IPS-NIHi11 (cell line): ENCODE measurements at regions not wholly inside any gene's neighbourhood (a gene's known extent, or its start where the extent isn't known, plus 50 kb on each side); places are given as distances from the start of the nearest gene placed in this dataset.

Experiments
- DNase-seq: peaks from one replicate; pipeline ENCODE4 v3.0.0; 2012; ENCODE audit warnings: mixed read lengths, low spot score

- DNase-seq: no peak
These were observed 252.3 kb downstream of the LY86 start for GRCh38 chr6:6840831-6841291.

- no peak for DNase-seq
These were observed 253.1 kb downstream of the LY86 start for GRCh38 chr6:6841571-6841970.

DNA sequence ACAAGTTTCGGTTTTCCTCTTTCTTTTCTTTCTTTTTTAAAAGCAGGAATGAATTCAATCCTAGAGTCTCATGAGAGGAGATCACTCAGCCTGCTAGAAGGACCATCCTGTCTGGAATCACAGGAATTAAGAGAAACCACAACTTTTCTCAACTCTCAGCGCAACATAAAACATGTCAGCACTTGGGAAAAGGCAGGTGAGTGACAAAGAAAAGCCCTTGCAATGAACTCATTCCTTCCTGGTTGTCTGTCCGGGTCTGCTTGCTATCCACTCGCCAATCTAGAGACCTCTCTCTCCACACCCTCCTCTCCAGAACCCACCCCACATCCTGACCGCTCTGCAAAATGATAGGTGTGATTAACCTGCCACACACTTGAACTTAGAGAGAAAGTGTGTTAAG lies 253.8 kb downstream of the LY86 start:
- no peak for DNase-seq

DNA sequence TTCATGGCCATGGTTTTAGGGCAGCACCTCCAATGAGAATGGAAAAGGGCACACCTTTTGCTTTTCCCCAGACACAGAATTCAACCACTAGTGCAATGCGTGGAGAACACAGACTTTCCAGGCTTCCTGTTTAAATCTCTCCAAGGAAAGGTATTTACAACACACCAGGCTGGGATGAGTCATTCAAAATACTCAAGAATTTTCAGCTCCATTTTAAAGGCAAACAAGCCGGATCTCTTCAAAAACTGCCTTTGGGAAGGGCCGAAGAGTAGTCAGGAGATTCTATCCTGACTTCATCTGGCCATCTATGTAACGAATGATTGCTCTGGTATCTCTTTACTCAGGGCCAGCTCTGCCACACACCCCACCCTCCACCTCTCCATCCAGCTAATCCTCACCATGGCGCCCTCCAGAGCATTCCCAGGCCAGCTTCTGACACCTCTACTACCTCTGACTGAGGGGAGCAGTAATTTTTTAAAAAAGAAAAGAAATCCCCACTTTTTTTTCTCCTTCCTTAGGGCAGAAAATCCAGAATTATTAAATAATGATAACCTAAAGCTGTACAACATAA lies 254.6 kb downstream of the LY86 start:
- no peak for DNase-seq

- no peak for DNase-seq
These were observed 255.3 kb downstream of the LY86 start for GRCh38 chr6:6843777-6844176.

- DNase-seq: no peak
These were observed 256.0 kb downstream of the LY86 start for GRCh38 chr6:6844530-6844929.

DNA sequence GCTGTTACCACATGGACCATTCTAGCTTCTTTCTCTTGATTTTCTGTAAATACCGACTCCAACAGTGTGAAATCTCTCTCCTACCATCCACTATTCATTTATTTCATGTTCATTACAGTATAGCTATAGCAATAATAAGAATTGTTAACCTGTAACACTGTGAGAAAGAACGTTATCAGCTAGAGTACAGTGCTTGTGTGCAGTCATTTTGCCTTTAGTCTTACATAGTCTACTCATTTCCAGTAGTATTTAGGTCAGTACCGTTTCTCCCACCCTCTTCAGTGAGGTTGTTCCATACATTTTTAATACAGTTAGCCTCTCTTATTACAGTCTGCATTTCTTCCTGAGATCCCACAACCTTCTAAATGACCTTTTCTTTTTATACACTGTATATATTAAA lies 257.1 kb downstream of the LY86 start:
- DNase-seq: no peak

- no peak for DNase-seq
These were observed 259.1 kb downstream of the LY86 start for GRCh38 chr6:6847591-6847990.

DNA sequence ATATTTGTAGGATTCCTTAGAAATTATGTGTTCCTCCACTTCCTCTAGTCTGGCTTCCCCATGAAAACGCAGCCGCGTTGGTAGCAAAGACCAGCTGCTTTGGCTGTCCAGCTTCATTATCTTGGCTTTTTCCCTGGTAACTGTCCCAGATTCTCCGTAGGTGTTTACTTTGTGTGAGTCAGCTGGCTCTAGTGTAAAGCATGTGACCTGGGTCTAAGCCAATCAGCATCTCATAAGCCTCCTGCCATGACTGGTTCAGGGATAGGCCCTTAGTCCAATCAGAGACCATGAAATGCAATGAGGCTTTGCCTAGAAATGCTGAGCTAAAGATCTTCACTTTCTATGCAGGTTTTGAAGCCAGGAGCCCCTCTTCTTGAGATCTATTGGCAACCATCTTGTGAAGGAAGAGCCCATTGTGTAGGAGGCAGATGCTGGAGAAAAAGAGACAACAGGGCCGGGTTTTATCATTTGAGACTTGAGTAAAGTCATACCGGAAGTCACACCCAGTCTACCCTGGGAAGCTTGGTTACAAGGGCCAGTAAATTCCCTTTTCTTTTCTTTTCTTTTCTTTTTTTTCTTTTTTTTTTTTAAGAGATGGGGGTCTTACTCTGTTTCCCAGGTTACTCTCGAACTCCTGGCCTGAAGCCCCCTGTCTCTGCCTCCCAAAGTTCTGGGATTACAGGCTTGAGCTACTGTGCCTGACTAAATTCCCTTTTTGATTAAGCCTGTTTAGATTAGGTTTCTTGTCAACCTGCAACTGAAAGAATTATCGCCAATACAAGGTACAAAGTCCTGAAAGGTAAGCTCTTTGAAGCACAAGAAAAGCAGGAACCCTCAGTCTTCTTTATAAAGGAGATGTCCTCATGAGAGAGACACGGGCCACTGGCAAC lies 256.5 kb upstream of the RREB1 start:
- peak; percentile 60 for DNase-seq

GRCh38 chr6:6851949-6852261 lies 255.9 kb upstream of the RREB1 start:
- no peak for DNase-seq

DNA sequence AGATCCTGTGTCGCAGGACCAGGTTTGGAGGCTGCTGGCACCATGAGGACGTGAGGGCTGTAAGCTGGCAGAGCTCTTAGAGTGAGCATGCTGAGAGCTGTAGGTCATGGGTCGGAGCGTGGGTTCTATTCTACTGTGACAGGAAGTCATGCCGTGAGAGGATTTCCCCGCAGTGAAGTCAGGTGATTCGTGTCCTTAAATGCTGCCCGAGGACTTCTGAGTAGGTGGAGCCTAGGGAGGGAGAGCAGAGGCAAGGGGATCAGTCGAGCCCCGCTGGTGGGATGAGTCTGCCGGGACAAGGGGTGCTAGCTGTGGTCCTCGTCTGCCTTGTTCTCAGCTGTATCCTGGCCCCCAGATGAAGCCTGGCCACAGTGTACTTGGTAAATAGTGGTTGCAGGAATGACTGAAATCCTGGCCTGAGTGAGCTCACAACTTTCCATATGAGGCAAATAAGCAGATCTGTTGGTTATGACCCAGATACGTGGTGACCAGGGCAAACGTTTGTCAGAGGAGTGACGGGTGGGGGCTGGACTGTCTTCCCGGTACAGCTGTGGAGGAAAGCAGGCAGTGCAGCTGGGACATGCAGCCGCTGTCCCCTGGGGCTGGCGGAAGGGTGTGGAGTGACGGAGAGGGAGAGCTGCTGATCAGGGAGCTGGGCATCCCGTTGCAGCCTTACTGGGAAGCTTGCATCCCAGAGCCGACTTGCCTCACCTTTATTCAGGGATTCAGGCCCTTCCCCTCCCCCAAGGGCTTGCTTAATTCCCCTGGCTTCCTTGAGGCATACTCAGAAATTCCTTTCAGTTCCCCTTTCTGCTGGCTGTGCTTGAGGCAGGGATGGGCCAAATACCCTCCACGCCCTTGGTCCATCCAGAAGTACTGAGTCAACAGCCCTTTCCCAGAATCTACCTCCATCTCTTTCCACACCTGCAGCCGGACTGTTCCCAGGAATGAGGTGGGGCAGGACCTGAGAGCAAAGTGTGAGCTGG lies 250.9 kb upstream of the RREB1 start:
- peak; percentile 52 for DNase-seq

DNA sequence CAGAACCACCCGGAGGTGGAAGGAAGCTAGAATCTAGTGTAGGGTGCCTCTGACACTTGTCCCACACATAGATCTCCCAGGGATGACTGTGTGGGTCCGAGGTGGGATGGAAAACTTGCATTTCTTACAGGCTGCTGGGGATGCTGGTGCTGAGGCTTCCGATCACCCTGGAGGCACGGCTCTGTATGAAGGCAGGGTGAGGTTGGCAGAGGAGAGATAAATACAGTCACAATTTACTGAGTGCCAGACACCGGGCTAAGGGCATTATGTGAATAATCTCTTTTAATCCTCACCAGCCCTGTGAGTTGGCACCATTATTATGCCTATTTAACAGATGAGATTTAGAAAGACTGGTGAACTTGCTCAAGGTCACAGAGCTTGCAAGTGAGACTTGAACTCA lies 250.2 kb upstream of the RREB1 start:
- DNase-seq: no peak

DNA sequence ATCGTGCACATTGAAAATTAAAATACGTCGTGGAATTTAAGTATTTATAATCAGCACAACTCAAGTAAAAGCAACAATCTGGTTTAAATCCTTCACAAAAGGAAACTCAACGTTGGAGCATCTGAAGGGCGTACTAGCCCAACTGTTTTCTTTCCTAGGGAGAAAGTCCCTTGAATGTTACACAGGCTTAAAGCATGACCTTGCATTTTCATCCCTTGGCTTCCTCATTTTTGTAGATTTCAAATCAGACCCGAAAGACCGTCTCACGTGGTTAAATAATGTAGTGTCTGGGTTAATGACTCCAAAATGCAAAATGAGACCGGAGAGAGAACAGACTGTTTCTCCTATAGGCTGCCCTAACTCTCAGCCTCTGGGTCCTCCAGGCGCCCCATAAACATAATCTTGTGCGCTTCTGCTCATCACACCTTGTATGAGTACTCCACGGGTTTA lies 249.2 kb upstream of the RREB1 start:
- no peak for DNase-seq

DNA sequence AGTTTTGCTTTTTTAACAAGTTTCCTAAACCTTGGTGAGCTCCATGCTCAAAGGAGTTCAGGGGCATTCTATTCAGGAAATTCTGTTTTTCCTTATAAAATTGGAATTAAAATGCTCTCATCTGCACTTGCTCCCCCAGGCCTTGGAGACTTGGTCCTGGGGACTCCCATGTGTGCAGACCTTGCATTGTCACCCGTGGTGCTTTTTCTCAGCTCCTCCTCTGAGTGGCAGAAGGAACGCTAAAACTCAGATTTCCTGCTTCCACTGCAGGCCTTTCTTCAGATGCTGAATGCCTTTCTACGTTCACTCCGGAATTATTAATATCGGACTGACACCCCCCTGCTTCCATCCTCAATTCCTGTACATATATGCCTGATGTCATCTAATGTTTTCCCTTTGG lies 248.7 kb upstream of the RREB1 start:
- DNase-seq: no peak

GRCh38 chr6:6859722-6860121 lies 248.0 kb upstream of the RREB1 start:
- DNase-seq: no peak

DNA sequence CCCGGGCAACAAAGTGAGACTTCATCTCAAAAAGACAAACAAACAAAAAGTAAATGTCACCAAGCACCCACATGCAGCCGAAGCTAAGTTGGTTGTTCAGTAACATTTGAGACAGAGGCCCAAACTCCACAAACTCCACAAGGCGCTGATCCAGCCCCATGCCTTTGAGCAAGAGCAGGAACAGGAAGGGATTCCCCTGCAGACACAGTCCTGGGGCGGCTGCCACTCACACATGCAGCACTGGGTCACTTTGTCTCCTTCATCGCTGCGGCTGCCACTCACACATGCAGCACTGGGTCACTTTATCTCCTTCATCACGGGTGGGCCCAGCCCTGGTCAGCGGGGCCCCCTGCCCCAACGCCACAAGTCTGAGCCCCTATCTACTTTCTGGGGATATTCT lies 246.9 kb upstream of the RREB1 start:
- DNase-seq: no peak

GRCh38 chr6:6861351-6861894 lies 246.3 kb upstream of the RREB1 start:
- DNase-seq: no peak

- no peak for DNase-seq
These were observed 245.8 kb upstream of the RREB1 start for GRCh38 chr6:6861995-6862394.

- DNase-seq: no peak
These were observed 243.7 kb upstream of the RREB1 start for GRCh38 chr6:6863970-6864639.

DNA sequence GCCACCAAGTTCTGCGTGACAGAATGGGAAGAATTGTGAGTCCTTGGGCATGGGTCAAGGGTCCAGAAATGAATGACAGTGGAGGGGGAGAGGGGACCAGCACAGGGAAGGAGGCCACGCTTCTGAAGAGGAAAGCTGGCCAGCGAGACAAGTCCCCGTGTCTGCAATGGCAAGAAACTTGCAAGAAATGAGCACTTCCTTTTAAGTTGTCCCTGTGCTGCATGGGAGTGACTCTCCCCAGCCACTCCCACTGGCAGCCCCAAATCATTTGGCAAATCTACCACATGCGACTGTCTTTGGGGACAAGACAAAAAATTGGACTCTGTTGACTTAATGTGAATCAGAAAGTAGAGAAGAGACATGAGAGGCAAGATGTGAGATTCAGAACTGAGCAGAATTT lies 242.2 kb upstream of the RREB1 start:
- DNase-seq: no peak

DNA sequence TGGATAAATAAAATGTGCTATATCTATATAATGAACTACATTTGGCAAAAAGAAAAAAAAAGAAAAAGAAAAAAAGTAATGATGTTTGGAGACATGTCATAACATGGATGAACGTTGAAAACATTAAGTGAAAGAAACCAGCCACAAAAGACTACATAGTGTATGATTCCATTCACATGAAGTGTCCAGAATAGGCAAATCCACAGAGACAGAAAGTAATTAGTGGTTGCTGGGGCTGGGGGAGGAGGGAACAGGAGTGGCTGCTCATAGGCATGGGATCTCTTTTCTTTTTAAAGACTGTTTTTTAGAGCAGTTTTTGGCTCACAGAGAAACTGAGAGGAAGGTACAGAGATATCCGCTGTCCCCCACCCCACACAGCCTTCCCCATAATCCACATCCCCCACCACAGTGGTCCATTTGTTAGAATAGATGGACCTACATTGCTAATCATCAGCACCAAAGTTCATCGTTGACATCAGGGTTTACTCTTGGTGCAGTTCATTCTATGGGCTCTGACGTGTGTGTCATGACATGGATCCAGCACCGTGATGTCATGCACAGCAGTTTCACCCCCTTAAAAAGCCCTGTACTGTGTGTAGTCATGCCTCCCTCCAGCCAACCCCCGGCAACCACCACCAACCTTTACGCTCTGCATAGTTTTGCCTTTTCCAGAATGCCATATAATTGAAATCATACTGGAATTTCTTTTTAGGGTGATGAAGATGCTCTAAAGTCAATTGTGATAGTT lies 240.9 kb upstream of the RREB1 start:
- DNase-seq: no peak
